SK-N-SH (cell line): ENCODE measurements at regions not wholly inside any gene's neighbourhood (a gene's known extent, or its start where the extent isn't known, plus 50 kb on each side); places are given as distances from the start of the nearest gene placed in this dataset.

Source experiments
- EZH2phosphoT487 ChIP-seq: fragments of 200-600 bp; sonication (generic); IDR thresholded peaks from 2 replicates; pipeline ENCODE4 v1.6.1; 2017; ENCODE audit warnings: low read depth, mixed run types, mild to moderate bottlenecking, antibody characterized with exemption, moderate library complexity, borderline replicate concordance
- FOXM1 ChIP-seq: IDR thresholded peaks from 2 replicates; pipeline ENCODE4 v1.4.0; 2012; ENCODE audit warnings: low read depth, mild to moderate bottlenecking
- JUND ChIP-seq: IDR thresholded peaks from 2 replicates; pipeline ENCODE4 v1.4.0; 2012
- NFIC ChIP-seq: IDR thresholded peaks from 2 replicates; pipeline ENCODE4 v1.4.0; 2012; ENCODE audit warnings: borderline replicate concordance
- POLR2AphosphoS5 ChIP-seq: IDR thresholded peaks from 2 replicates; pipeline ENCODE4 v1.6.1; 2012; ENCODE audit warnings: low read depth, low read length
- RFX5 ChIP-seq: IDR thresholded peaks from 2 replicates; pipeline ENCODE4 v1.6.1; 2012; ENCODE audit warnings: mild to moderate bottlenecking, improper control_type of control experiment, low read length
- SMC3 ChIP-seq: IDR thresholded peaks from 2 replicates; pipeline ENCODE4 v1.6.1; 2012; ENCODE audit warnings: low read depth, low read length, improper control_type of control experiment
- TAF1 ChIP-seq: IDR thresholded peaks from 2 replicates; pipeline ENCODE4 v1.6.1; 2012; ENCODE audit warnings: low read depth, mild to moderate bottlenecking, low read length, moderate library complexity, borderline replicate concordance
- YY1 ChIP-seq: IDR thresholded peaks from 2 replicates; pipeline ENCODE4 v1.4.0; 2012; ENCODE audit warnings: low read depth, mild to moderate bottlenecking
- TF ChIP-seq, protein P1 (sequence below): IDR thresholded peaks from 2 replicates; pipeline ENCODE4 v1.4.0; 2012; ENCODE audit warnings: low read depth
- TF ChIP-seq, protein P2 (sequence below): fragments of 200-600 bp; sonication (generic); IDR thresholded peaks from 2 replicates; pipeline ENCODE4 v1.6.1; 2017; ENCODE audit warnings: antibody characterized with exemption, mild to moderate bottlenecking, moderate library complexity
- TF ChIP-seq, protein P3 (sequence below): IDR thresholded peaks from 2 replicates; pipeline ENCODE4 v1.6.1; 2012; ENCODE audit warnings: mild to moderate bottlenecking, low read depth, low read length, moderate library complexity

DNA sequence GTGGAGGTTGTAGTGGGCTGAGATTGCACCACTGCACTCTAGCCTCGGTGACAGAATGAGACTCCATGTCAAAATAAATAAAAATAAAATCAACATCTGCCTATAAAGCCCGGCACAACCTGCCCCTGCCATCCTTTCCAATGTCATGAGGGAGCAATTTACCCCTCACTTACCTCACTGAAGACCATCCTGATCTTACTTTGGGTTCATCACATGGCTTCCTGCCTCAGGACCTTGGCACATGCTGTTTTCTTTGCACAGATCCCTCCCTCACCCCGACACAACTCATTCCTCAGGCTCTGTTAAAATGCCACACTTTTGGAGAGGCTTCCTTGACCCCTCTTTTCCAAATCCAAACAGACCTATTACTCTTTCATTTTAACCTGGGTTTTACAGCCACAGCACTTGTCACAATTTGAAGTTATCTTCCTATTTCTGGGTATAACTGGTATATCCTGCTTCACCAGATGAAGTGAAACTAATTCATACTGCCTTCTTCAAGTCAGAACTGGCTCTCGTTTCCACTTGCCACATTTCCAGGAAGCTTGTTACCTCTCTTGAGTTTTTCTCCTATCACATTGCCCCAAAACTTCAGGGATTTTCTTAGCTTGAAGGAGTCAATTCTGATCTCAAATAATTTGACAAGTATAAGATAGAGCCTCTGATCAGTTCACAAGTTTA lies 69.3 kb upstream of the PARD3 start:
- TF ChIP-seq RFX5 (no peak), JUND (no peak), POLR2AphosphoS5 (no peak), NFIC (no peak), SMC3 (no peak), TAF1 (no peak), FOXM1 (no peak), YY1 (no peak), EZH2phosphoT487 (no peak)
- TF ChIP-seq, protein P1, sequence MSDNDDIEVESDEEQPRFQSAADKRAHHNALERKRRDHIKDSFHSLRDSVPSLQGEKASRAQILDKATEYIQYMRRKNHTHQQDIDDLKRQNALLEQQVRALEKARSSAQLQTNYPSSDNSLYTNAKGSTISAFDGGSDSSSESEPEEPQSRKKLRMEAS: no peak
- TF ChIP-seq, protein P2, sequence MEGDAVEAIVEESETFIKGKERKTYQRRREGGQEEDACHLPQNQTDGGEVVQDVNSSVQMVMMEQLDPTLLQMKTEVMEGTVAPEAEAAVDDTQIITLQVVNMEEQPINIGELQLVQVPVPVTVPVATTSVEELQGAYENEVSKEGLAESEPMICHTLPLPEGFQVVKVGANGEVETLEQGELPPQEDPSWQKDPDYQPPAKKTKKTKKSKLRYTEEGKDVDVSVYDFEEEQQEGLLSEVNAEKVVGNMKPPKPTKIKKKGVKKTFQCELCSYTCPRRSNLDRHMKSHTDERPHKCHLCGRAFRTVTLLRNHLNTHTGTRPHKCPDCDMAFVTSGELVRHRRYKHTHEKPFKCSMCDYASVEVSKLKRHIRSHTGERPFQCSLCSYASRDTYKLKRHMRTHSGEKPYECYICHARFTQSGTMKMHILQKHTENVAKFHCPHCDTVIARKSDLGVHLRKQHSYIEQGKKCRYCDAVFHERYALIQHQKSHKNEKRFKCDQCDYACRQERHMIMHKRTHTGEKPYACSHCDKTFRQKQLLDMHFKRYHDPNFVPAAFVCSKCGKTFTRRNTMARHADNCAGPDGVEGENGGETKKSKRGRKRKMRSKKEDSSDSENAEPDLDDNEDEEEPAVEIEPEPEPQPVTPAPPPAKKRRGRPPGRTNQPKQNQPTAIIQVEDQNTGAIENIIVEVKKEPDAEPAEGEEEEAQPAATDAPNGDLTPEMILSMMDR: no peak
- TF ChIP-seq, protein P3, sequence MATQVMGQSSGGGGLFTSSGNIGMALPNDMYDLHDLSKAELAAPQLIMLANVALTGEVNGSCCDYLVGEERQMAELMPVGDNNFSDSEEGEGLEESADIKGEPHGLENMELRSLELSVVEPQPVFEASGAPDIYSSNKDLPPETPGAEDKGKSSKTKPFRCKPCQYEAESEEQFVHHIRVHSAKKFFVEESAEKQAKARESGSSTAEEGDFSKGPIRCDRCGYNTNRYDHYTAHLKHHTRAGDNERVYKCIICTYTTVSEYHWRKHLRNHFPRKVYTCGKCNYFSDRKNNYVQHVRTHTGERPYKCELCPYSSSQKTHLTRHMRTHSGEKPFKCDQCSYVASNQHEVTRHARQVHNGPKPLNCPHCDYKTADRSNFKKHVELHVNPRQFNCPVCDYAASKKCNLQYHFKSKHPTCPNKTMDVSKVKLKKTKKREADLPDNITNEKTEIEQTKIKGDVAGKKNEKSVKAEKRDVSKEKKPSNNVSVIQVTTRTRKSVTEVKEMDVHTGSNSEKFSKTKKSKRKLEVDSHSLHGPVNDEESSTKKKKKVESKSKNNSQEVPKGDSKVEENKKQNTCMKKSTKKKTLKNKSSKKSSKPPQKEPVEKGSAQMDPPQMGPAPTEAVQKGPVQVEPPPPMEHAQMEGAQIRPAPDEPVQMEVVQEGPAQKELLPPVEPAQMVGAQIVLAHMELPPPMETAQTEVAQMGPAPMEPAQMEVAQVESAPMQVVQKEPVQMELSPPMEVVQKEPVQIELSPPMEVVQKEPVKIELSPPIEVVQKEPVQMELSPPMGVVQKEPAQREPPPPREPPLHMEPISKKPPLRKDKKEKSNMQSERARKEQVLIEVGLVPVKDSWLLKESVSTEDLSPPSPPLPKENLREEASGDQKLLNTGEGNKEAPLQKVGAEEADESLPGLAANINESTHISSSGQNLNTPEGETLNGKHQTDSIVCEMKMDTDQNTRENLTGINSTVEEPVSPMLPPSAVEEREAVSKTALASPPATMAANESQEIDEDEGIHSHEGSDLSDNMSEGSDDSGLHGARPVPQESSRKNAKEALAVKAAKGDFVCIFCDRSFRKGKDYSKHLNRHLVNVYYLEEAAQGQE: no peak
